NCI-H1417 (cell line): ENCODE measurements at regions not wholly inside any gene's neighbourhood (a gene's known extent, or its start where the extent isn't known, plus 50 kb on each side); places are given as distances from the start of the nearest gene placed in this dataset.
"Not testable (repeated sequence)": the region's sequence is repeated elsewhere in the genome, so short reads cannot be mapped to it uniquely, and the experiment has no call there.

Experiments
- DNase-seq, 3 experiments: peaks; one replicate each; lab custom pipeline; 2025; lab: John Stamatoyannopoulos, UW

GRCh38 chr7:56219017-56219416 lies 102.8 kb upstream of the NUPR2 start:
- no peak for DNase-seq

- DNase-seq = peak in 1 of 3 experiments; percentile 64
Observed at GRCh38 chr7:56218510-56218909, 102.3 kb upstream of the NUPR2 start.

GRCh38 chr7:56213574-56213973 lies 97.4 kb upstream of the NUPR2 start:
- DNase-seq = no peak

- no peak for DNase-seq
Observed at GRCh38 chr7:56206420-56206819, 90.2 kb upstream of the NUPR2 start.

GRCh38 chr7:56199639-56200038 lies 83.4 kb upstream of the NUPR2 start:
- DNase-seq = no peak

GRCh38 chr7:56196195-56196594 lies 80.0 kb upstream of the NUPR2 start:
- DNase-seq = not testable (repeated sequence)

GRCh38 chr7:56188823-56189346 lies 72.7 kb upstream of the NUPR2 start:
- DNase-seq = no peak

GRCh38 chr7:56188376-56188775 lies 72.2 kb upstream of the NUPR2 start:
- DNase-seq = no peak

GRCh38 chr7:56181010-56181409 lies 64.8 kb upstream of the NUPR2 start:
- no peak for DNase-seq

- DNase-seq = no peak
Observed at GRCh38 chr7:56175771-56176170, 59.6 kb upstream of the NUPR2 start.

- no peak for DNase-seq
Observed at GRCh38 chr7:56174875-56175760, 58.9 kb upstream of the NUPR2 start.

GRCh38 chr7:56174346-56174874 lies 58.2 kb upstream of the NUPR2 start:
- DNase-seq = no peak
